HG02623 (cell line): ENCODE measurements at regions not wholly inside any gene's neighbourhood (a gene's known extent, or its start where the extent isn't known, plus 50 kb on each side); places are given as distances from the start of the nearest gene placed in this dataset.
"Not testable (repeated sequence)": the region's sequence is repeated elsewhere in the genome, so short reads cannot be mapped to it uniquely, and the experiment has no call there.

Experiments used
- ATAC-seq: cut with Tn5 transposase; IDR thresholded peaks from one replicate; pipeline ENCODE4 v1.9.1; 2021; ENCODE audit warnings: moderate library complexity; ENCODE audit not compliant: unreplicated experiment

DNA sequence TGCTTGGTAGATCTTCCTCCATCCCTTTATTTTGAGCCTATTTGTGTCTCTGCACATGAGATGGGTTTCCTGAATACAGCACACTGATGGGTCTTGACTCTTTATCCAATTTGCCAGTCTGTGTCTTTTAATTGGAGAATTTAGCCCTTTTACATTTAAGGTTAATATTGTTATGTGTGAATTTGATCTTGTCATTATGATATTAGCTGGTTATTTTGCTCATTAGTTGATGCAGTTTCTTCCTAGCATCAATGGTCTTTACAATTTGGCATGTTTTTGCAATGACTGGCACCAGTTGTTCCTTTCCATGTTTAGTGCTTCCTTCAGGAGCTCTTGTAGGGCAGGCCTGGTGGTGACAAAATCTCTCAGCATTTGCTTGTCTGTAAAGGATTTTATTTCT, 72.4 kb downstream of the HNRNPD start:
- ATAC-seq: not testable (repeated sequence)

DNA sequence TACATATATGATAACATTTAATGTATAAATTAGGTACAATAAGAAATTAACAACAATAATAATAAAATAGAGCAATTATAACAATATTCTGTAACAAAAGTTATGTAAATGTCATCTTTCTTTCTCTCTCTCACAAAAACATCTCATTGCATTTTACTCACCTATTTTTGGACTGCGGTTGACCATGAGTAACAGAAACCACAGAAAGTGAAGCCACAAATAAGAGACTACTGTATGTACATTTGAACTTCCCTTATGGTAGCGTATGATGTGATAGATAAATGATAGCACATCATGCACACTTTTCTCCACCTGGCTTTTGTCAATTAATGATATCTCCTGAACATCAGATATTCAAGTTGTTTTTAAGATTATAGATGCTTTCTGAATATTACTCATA, 80.5 kb downstream of the HNRNPD start:
- ATAC-seq: peak; percentile 100

DNA sequence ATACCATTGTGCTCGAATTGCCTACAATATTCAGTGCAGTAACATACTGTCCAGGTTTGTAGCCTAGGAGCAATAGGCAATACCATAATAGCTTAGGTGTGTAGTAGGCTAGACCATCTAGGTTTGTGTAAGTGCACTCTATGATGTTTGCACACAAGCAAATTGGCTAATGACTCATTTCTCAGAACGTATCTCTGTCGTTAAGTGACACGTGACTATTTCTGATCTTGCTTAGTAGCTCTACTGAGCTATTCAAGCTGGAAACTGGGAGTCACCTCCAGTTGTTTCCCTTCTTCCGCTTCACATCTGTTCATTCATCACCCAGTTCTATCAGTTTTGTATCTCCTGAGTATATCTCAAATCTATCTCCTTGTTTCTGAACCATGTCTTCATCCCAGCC, 86.1 kb downstream of the HNRNPD start:
- ATAC-seq: no peak

DNA sequence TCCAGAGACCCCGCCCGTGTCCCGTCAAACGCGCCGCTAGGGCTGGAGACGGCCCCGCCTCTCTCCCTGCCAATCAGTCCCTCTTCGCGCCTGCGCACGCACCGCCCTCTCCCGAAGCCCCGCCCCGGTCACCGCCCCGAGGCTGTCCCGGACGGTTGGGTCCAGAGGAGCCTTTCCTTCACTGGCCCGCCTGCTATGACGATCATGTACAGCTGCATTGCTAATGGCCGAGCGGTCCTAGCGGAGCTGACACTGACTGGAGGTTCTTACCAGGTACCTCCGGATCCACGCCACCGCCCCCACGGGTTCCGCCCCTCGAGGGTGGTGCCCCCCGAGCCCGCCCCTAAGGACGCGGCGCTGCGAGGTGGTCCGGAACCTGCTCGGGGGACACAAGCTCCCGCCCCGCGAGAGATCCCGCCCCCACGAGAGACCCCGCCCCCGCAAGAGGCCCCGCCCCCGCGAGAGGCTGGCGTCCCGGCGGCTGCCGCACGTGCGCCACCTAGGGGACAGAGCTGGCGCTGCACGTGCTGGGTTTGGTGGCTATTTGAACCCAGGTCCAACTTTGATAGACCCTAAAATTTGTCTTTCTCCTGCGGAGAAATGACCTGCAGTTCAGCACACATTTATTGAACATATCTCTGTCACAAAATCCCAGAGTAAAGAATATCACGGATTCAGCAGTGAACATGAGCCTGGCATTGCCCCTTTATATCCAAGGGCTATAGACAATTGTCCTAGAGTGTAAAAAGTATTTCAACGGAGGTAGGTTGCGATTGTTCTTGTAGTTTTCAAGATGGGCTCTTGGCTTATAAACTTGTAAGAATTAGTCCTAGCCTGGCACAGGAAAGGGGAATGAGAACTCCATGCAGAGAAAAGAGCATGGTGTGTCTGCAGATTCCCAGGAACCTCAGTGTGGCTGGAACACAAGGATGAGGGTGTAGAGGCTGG, 88.7 kb downstream of the HNRNPD start:
- peak; percentile 99 for ATAC-seq

DNA sequence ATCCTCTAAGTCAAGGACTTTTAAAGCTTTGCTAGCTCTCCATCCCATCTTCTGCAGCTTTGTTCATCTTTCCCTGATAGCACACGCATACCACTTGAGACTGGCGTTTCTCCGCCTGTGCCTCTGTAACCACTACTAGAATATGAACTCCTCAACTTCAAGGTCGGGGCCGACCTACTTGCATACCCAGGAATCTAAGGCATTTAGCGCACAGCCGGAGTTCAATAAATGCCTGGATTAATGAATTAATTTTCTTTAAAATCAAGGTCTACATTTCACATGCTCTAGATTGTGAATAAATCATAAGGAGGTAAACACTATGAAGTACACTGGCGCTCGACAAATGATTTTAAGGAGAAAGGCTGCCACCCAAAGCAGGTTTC, 89.3 kb downstream of the HNRNPD start:
- ATAC-seq: no peak

DNA sequence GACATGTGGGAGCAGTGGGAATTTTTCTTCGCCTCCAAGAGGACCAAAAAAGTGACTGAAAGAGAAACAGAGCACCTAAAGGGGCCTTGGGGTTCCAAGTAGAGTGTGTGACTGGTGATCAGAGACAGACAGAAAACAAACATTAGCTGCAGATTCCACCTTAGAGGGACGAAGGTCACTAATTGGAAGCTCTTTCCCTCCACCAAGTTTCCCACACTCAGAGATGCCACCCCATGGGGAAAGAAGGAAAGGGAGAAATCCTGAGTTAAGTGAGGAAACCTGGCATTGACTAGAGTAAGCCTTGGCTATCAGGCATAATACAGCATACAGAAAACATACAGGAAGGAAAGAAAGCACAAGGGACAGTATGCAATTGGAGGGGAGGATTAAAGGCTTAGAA, 90.9 kb downstream of the HNRNPD start:
- no peak for ATAC-seq

DNA sequence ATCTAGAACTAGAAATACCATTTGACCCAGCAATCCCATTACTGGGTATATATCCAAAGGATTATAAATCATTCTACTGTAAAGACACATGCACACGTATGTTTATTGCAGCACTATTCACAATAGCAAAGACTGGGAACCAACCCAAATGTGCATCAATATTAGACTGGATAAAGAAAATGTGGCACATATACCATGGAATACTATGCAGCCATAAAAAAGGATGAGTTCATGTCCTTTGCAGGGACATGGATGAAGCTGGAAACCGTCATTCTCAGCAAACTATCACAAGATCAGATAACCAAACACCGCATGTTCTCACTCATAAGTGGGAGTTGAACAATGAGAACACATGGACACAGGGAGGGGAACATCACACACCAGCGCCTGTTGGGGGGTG, 94.2 kb downstream of the HNRNPD start:
- not testable (repeated sequence) for ATAC-seq

DNA sequence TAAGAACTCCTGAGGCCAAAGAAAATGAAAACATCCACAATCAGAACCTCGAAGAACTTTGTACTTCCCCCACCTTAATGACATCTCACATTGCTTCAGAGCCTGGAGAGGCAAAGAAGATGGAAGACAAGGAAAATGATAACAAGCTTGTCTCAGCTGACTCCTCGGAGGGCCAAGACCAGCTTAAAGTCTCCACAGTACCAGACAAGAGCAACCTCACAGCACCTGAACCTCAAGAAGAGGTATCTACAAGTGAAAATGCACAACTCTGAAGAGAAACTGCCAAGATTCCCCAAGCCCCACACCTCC, 97.5 kb downstream of the HNRNPD start:
- ATAC-seq: no peak

DNA sequence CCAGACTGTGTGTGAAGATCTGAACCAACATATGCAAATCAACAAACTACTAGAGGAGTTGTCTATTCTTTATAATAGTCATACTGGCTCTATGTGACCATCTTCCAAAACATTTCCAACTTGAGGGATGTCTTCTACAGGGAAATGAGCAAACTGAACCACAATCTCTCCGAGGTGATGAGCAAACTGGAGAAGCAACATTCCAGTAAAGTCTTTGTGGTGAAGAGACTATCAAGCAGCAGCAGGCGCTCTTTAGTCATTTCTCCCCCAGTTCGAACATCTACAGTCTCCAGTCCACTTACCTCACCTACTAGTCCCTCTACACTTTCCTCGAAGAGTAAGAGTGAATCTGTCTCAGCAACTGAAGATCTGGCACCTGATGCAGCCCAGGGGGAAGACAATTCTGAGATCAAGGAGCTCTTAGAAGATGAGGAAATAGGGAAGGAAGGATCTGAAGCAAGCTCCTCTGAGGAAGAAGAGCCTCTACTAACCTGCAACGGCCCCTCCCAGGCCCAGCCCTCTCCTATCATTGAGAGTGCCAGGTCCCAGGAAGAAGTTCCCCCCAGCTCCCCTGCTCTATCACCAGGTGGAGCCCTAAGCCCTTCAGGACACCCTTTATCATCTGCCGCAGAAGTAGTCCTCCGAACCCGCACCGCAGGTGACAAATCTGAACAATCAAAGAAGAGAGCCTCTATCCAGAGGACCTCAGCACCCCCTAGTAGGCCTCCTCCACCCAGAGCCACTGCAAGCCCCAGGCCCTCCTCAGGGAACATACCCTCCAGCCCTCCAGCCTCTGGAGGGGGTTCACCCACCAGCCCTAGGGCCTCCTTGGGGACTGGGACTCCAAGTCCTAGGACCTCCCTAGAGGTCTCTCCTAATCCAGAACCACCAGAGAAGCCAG, 98.1 kb downstream of the HNRNPD start:
- no peak for ATAC-seq

DNA sequence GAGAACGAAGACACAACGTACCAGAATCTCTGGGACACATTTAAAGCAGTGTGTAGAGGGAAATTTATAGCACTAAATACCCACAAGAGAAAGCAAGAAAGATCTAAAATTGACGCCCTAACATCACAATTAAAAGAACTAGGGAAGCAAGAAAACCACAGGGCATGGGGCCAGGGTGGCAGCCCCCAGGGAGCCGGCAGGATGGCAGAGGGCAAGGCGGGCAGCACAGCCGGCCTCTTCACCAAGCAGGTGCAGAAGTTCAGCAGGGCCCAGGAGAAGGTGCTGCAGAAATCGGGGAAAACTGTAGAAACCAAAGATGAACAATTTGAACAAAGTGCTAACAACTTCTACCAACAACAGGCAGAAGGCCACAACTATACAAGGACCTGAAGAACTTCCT, 99.1 kb downstream of the HNRNPD start:
- not testable (repeated sequence) for ATAC-seq

DNA sequence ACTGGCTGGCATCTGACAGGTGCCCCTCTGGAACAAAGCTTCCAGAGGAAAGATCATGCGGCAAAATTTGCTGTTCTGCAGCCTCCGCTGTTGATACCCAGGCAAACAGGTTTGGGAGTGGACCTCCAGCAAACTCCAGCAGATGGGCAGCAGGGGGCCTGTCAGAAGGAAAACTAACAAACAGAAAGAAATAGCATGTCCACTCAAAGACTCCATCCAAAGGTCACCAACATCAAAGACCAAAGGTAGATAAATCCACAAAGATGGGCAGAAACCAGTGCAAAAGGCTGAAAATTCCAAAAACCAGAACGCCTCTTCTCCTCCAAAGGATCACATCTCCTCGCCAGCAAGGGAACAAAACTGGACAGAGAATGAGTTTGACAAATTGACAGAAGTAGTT, 101.3 kb downstream of the HNRNPD start:
- not testable (repeated sequence) for ATAC-seq

DNA sequence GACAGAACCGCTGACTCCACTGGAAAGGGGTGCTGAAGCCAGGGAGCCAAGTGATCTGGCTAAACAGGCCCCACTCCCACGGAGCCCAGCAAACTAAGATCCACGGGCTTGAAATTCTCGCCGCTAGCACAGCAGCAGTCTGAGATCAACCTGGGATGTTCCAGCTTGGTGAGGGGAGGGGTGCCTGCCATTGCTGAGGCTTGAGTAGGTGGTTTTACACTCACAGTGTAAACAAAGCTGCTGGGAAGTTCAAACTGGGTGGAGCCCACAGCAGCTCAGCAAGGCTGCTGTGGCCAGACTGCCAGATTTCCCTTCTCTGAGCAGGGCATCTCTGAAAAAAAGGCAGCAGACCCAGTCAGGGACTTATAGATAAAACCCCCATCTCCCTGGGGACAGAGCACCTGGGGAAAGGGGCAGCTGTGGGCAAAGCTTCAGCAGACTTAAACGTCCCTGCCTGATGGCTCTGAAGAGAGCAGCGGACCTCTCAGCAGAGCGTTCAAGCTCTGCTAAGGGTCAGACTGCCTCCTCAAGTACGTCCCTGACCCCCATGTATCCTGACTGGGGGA, 101.8 kb downstream of the HNRNPD start:
- not testable (repeated sequence) for ATAC-seq

DNA sequence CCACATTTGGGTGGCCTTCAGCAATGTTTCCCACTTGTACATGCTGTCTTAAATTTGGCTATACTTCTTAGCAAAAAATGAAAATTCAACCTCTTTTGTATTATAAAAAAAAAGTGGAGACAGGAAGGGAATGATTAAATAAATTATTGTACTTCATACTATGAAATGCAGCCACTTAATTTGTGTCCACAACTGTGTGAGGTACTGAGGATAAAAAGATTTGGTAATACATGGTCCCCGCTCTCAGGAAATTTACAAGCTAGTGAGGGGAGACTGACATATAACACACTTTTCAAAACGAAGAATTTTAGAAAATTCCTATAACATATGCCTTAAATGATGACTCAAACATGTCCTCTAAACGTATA, 105.0 kb downstream of the HNRNPD start:
- no peak for ATAC-seq

DNA sequence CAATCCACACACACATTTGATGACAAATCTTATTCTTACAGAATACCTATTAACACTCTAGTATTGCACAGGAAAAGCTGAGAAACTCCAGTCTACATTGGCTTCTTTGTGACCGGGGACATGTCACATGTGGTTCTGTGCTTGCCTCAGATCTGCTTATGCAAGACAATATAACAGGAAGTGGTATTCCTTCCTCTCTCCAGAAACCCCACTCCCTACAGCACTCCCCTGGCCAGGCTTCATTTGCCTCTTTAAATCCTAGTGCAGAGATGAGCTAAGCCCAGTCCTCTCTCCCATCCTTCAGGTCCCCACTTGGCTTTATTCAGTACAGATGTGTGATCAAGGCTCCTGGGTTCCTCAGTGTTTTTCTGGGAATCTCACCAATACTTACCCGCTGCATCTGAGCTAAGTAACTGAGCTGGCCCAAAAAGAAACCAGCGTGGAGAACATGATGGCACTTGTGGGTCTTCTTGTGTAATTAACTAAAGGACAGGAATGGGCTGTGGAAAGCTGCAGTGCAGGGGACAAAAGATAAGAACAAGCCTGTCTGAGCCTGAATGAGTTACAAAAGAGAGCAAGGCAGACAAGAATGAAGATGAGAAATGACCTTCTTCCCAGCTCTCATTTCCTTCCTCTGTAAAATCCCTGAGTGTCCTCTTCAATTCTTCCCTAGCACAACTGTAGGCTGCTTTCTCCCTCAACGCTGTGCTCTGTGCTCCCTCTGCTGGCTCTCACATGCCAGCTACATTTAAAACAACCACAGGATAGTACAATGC, 105.6 kb downstream of the HNRNPD start:
- ATAC-seq: peak; percentile 77

DNA sequence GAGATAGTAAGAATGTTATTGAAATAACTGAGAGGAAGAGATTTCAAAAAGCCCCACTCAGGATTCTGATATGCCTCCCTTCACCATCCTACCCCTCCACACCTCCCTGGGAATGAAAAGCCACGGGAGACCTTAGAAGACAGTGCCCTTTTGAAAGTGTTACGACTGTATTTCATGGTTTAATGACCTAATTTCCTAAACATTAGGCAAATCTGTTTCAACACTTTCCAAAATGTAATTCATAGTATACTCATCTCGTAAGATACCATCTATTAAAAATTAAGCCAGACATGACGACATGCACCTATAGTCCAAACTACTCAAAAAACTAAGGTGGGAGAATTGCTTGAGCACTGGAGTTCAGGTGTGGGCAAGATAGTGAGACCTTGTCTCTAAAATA, 106.3 kb downstream of the HNRNPD start:
- no peak for ATAC-seq

DNA sequence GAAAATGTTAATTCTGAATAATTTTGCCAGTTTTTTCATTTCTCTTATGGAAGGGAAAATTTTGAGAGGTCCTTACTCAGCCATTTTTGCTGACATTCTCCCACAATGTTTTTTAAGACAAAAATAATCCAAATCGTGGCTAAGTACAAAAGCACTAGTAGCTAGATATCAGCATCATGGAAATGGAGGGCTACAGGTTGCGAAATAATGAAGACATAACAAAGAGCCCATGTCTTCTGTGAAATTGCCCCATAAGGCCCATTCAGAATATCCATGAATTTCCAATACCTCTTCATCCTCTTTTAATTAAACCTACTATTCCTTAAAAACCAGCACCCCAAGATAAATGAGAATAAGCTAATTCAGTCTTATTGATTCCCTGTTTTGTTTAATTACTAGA, 107.4 kb downstream of the HNRNPD start:
- ATAC-seq: no peak

DNA sequence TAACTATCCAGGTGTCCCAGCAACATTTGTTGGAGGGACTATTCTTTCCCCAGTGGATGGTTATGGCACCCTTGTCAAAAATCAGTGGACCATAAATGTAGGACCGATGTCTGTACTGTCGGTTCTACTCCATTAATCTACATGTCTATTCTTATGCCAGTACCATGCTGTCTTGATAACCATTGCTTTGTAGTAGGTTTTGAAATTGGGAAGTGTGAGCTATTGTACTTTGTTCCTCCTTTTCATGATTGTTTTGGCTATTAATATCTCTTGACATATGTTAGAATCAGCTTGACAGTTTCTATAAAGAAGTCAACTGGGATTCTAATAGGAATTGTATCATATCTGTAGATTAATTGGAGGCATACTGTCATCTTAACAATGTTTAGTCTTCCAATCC, 112.7 kb downstream of the HNRNPD start:
- no peak for ATAC-seq

DNA sequence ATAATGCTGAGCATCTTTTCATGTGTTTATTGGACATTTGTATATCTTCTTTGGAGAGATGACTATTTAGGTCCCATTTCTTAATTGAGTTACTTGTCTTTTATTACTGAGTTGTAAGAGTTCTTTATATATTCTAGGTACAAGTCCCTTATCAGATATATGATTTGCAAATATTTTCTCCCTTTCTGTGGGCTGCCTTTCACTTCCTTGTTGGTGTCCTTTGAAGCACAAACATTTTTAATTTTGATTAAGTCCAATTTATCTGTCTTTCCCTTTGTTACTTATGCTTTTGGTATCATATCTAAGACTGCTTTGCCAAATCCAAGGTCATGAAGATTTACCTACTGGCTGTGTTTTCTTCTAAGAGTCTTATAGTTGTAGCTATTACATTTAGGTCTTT, 113.2 kb downstream of the HNRNPD start:
- no peak for ATAC-seq

DNA sequence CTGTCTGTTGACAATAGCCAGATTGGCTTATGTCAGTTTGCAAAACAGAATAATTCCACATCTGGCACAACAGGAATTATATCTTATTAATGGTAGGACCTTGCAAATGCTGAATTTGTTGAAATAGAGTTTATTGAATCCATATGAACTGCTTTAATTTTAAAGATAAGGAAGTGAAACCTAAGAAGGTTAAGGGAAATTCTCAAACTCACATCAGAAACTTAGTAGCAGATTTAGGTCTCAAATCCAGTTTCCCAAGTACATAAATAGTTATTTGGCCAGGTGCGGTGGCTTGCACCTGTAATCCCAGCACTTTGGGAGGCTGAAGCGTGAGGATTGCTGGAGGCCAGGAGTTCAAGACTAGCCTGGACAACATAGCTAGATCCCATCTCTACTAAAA, 117.1 kb downstream of the HNRNPD start:
- no peak for ATAC-seq

DNA sequence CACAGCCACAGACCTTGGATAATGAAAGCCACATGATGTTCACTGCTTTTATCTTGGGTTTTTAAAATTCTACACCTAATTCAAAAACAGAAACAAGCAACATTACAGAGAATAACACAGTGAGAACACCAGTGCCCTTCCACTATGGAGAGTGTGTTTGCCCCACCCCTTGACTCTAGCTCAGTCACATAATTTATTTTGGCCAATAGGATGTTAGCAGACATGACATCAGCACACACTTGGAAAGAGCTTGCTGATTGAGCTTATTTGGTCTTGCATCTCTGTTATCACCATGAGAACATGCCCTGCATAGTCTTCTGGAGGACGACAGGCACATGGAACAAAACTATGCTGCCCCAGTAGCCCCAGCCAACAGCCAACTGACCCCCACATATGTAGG, 118.1 kb downstream of the HNRNPD start:
- no peak for ATAC-seq
